Right atrium auricular region (tissue), 2 donors: ENCODE measurements at regions not wholly inside any gene's neighbourhood (a gene's known extent, or its start where the extent isn't known, plus 50 kb on each side); places are given as distances from the start of the nearest gene placed in this dataset.

ENCODE experiments used
- DNase-seq: peaks from one replicate; pipeline ENCODE4 v3.0.0-alpha.2; 2019; ENCODE audit warnings: low spot score
- H3K27ac ChIP-seq, 2 donors: fragments of 200-600 bp; sonication (generic); 1 replicate in 1 of 2; 2 replicates in 1 of 2; pipeline ENCODE4 v1.5.1; 2016 to 2019
- H3K27me3 ChIP-seq, 2 donors: fragments of 200-600 bp; sonication (generic); one replicate each; pipeline versions ENCODE4 v1.5.1 to v1.6.0; 2017 to 2019
- H3K36me3 ChIP-seq: fragments of 200-600 bp; sonication (generic); one replicate; pipeline ENCODE4 v1.5.1; 2016
- H3K4me1 ChIP-seq, 2 donors: fragments of 200-600 bp; sonication (generic); one replicate each; pipeline versions ENCODE4 v1.5.1 to v1.6.0; 2017 to 2019
- H3K4me3 ChIP-seq, 2 donors: fragments of 200-600 bp; sonication (generic); 1 replicate in 1 of 2; 2 replicates in 1 of 2; pipeline ENCODE4 v1.5.1; 2017 to 2019; ENCODE audit warnings: mild to moderate bottlenecking in 1 of 2, moderate library complexity in 1 of 2
- H3K9me3 ChIP-seq, 2 donors: fragments of 200-600 bp; sonication (generic); one replicate each; pipeline ENCODE4 v1.5.1; 2019
- CTCF ChIP-seq, 2 donors: fragments of 200-600 bp; sonication (generic); IDR thresholded peaks; one replicate each; pipeline ENCODE4 v1.5.1; 2019; ENCODE audit warnings: antibody characterized with exemption in 2 of 2

GRCh38 chr6:84976526-84977362, 212.3 kb upstream of the TBX18 start:
- Histone ChIP-seq H3K9me3 (peaks cover 0 to 4% of the 10 kb centered on the region in 2 donors), H3K4me3 (no peak overlapping the region), H3K36me3 (no peaks in the 10 kb centered on the region), H3K27ac (no peak overlapping the region), H3K27me3 (no peaks in the 10 kb centered on the region), H3K4me1 (no peaks in the 10 kb centered on the region)
- no peak for TF ChIP-seq CTCF (IDR thresholded peaks at IDR 0.05)
- no peak for DNase-seq

- Histone ChIP-seq H3K9me3 (peaks cover 0 to 4% of the 10 kb centered on the region in 2 donors), H3K36me3 (no peaks in the 10 kb centered on the region), H3K27me3 (no peaks in the 10 kb centered on the region), H3K27ac (no peak overlapping the region), H3K4me3 (no peak overlapping the region), H3K4me1 (no peaks in the 10 kb centered on the region)
- TF ChIP-seq CTCF (IDR thresholded peaks at IDR 0.05), result no peak
- no peak for DNase-seq
These were observed 210.9 kb upstream of the TBX18 start for GRCh38 chr6:84975316-84975715.

- no peak for TF ChIP-seq CTCF (IDR thresholded peaks at IDR 0.05)
- no peaks in the 10 kb centered on the region for H3K27me3 ChIP-seq
- H3K9me3 ChIP-seq, result peaks cover 1 to 8% of the 10 kb centered on the region in 2 donors
- DNase-seq, result no peak
- H3K4me1 ChIP-seq, result no peaks in the 10 kb centered on the region
- H3K4me3 ChIP-seq, result no peak overlapping the region
- no peaks in the 10 kb centered on the region for H3K36me3 ChIP-seq
- no peak overlapping the region for H3K27ac ChIP-seq
These were observed 209.2 kb upstream of the TBX18 start for GRCh38 chr6:84973606-84974005.

GRCh38 chr6:84967965-84968364, 203.6 kb upstream of the TBX18 start:
- no peaks in the 10 kb centered on the region for H3K27me3 ChIP-seq
- no peak for DNase-seq
- H3K4me1 ChIP-seq, result no peaks in the 10 kb centered on the region
- no peaks in the 10 kb centered on the region for H3K36me3 ChIP-seq
- no peak overlapping the region for H3K4me3 ChIP-seq
- TF ChIP-seq CTCF (IDR thresholded peaks at IDR 0.05), result no peak
- H3K9me3 ChIP-seq, result peaks cover 14 to 23% of the 10 kb centered on the region in 2 donors
- H3K27ac ChIP-seq, result no peak overlapping the region

- DNase-seq, result no peak
- Histone ChIP-seq H3K4me3 (no peak overlapping the region), H3K4me1 (no peaks in the 10 kb centered on the region), H3K27ac (no peak overlapping the region), H3K36me3 (no peaks in the 10 kb centered on the region), H3K9me3 (peaks cover 14 to 20% of the 10 kb centered on the region in 2 donors), H3K27me3 (no peaks in the 10 kb centered on the region)
- TF ChIP-seq CTCF (IDR thresholded peaks at IDR 0.05), result no peak
These were observed 203.0 kb upstream of the TBX18 start for GRCh38 chr6:84967389-84967788.
